ENCODE measurements at regions not wholly inside any gene's neighbourhood (a gene's known extent, or its start where the extent isn't known, plus 50 kb on each side); places are given as distances from the start of the nearest gene placed in this dataset.

DNA sequence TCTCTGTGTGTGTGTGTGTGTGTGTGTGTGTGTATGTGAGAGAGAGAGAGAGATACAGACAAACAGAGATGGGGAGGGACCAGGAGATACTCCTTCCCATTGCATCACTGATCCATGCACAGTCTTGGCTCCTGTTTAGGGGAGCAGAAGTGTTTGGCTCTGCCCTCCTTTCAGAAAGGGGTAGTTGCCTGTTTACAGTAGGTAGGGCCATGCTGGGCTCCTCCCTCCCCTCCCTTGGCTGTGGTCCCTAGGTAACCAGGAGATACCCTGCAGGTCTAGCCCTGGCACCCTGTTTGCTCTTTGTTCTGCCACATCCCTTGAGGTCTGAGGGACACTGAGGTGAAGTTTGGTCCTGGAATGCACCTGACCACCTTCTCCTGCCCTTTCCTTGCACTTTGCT lies 95.3 kb downstream of the RAMP3 start:
- TF ChIP-seq RAD21 (IDR thresholded peaks at IDR 0.05; ENCODE audit: low read depth) (no peak), EZH2 (IDR thresholded peaks at IDR 0.05) (no peak)
- TF ChIP-seq, protein P1, sequence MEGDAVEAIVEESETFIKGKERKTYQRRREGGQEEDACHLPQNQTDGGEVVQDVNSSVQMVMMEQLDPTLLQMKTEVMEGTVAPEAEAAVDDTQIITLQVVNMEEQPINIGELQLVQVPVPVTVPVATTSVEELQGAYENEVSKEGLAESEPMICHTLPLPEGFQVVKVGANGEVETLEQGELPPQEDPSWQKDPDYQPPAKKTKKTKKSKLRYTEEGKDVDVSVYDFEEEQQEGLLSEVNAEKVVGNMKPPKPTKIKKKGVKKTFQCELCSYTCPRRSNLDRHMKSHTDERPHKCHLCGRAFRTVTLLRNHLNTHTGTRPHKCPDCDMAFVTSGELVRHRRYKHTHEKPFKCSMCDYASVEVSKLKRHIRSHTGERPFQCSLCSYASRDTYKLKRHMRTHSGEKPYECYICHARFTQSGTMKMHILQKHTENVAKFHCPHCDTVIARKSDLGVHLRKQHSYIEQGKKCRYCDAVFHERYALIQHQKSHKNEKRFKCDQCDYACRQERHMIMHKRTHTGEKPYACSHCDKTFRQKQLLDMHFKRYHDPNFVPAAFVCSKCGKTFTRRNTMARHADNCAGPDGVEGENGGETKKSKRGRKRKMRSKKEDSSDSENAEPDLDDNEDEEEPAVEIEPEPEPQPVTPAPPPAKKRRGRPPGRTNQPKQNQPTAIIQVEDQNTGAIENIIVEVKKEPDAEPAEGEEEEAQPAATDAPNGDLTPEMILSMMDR (IDR thresholded peaks at IDR 0.05 in 2 of 3, conservative IDR thresholded peaks at IDR 0.05 in 1 of 3; ENCODE audit: borderline replicate concordance in 1 of 3, insufficient read depth in 1 of 3, low read depth in 2 of 3, low read length in 2 of 3): no peak

Data from HCT116 (cell line).